HG02938 (cell line): ENCODE measurements at regions not wholly inside any gene's neighbourhood (a gene's known extent, or its start where the extent isn't known, plus 50 kb on each side); places are given as distances from the start of the nearest gene placed in this dataset.

ENCODE experiments used
- ATAC-seq: cut with Tn5 transposase; IDR thresholded peaks from one replicate; pipeline ENCODE4 v1.9.1; 2021; ENCODE audit warnings: mild to moderate bottlenecking, moderate library complexity; ENCODE audit not compliant: unreplicated experiment

DNA sequence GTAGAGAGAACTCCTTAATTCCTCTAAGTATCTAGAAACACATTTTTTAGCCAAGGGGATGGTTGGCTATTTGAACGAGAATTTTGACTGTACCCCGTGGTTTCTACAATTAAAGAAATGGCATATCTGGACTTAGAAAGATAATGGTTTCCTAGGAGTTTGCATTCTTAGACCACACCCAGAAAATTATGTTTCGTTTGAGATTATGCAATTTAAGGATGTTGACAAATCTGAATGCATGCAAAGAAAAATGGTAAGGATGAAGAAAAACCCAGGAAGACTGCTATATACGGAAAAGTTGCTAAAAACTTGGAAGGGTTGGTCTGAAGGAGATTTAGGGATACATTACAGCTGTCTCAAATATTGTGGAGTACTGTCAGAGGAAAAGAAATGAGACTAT lies 538.5 kb upstream of the WWC1 start:
- ATAC-seq, result no peak

DNA sequence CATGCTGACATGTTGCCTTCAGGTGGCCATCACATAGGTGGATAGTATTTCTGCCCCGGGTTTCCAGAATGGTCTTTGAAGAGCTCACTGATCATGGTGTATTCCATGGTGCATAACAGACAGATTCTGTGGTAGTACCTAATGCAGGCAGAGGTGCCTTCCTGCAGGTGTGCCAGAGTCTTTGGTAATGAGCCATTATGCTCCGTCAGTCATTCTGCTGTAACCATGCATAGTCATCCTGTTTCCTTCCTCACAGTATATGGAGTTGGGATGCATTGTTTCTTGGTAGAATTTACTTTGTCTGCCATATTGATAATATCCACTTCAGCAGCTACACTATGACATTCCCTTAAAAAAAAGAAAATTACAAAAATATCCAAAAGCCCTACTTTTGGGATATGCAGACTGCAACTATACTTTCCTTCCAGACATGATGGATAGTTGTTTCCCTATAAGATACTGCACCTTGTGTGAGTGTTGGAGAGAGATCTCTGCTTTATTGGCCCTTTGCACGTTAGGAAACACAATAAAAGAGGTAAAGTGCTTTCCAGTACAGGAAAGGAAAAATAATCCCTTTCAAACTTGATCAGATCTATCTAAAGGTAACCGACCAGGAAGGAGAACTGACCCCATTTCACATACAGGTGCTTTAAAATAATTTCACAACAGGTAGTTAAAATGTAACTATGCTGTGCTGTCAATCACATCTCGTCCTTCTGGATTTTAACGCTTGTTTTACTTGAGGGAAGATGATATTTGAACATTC lies 537.5 kb upstream of the WWC1 start:
- no peak for ATAC-seq

- ATAC-seq, result no peak
Observed at GRCh38 chr5:167754501-167755021, 536.9 kb upstream of the WWC1 start.

DNA sequence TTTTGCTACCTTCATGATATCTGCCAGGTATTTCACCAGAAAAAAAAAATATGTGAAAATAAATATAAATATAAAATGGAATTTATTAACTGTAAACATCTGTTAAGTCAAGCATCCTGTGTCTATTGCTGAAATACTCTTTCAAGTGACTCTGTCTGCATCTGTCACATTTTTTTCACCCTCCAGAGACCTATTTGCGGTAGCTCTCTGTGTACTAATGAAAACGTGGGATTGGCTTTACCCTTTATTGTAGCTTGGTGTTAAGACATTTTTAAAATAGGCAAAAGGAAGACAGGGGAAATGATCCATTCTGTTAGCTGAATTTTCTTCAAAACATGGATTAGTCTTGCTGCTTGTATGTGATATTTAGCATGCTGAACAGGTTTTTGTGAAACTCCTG lies 536.0 kb upstream of the WWC1 start:
- ATAC-seq, result no peak

DNA sequence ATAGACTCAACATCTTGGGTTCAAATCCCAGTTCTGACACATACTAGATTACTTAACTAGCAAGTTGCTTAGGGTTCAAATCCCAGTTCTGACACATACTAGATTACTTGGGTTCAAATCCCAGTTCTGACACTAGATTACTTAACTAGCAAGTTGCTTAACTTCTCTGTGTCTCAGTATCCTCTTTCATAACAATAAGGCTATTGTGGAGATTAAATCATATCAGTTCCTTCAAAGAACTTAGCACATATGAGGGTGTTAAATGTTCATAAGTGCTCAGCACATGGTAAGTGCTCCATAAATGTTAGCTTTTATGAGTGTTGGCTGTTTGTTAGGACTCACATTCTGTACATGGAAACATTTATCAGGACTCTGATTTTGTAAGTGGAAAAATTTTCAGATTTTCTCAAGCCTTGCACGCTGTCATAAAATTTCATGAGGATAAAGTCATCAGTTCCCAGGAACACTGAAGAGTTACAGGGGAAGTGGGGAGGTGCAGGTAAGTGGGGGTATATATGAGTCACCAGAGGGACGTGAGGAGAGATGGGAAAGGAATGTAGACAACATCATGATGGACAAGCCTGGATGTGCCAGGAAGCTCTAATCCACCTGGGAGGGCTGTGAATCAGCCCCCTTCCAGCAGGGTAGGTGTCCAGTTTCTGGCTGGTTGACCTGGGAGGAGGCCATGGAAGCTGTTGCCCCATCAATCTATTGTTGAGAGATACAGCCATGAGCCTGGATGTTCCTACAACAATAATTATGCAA lies 532.2 kb upstream of the WWC1 start:
- no peak for ATAC-seq

- no peak for ATAC-seq
Observed at GRCh38 chr5:167763772-167764171, 527.7 kb upstream of the WWC1 start.

- no peak for ATAC-seq
Observed at GRCh38 chr5:167764641-167765289, 526.7 kb upstream of the WWC1 start.

DNA sequence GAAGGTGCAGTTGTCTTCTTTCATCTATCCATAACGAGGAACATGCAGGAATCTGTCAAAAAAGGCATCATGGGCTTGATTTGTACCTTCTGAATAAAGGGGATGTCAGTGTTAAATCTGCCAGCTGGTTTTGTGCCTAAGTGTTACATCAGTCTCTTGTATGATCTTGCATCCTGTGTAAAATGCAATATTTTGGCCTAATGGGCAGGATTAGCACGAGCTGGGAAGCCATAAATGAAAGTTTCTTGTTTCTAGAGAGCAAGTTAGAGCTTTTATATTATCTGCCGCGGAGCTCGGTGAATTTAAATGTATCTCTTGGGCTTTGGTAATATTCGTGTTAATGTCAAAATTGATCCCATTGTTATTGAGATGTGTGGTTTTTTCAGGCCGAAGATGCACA lies 526.1 kb upstream of the WWC1 start:
- no peak for ATAC-seq

GRCh38 chr5:167766957-167767356 lies 524.5 kb upstream of the WWC1 start:
- ATAC-seq, result no peak

DNA sequence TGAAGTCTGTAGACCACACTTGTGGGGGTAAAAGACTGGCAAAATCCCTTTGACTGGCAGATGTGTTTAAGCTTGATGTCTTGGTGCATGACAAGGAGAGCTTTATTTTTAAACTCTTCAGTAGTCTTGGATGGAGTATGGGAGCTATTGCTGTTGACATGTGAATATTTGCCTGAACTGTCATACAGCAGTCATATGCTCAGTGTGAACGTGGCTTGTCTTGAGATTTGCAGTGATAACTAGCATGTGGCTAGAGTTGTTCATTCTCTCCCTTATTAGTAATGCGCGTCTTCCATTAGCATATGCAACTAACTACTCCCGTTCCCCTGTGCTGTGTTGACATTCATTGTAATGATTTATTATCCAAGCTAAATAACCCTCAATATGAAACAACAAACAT lies 523.6 kb upstream of the WWC1 start:
- no peak for ATAC-seq

GRCh38 chr5:167769846-167770413 lies 521.5 kb upstream of the WWC1 start:
- ATAC-seq, result no peak

GRCh38 chr5:167770461-167770860 lies 521.0 kb upstream of the WWC1 start:
- ATAC-seq, result no peak

GRCh38 chr5:167771571-167771970 lies 519.9 kb upstream of the WWC1 start:
- no peak for ATAC-seq

DNA sequence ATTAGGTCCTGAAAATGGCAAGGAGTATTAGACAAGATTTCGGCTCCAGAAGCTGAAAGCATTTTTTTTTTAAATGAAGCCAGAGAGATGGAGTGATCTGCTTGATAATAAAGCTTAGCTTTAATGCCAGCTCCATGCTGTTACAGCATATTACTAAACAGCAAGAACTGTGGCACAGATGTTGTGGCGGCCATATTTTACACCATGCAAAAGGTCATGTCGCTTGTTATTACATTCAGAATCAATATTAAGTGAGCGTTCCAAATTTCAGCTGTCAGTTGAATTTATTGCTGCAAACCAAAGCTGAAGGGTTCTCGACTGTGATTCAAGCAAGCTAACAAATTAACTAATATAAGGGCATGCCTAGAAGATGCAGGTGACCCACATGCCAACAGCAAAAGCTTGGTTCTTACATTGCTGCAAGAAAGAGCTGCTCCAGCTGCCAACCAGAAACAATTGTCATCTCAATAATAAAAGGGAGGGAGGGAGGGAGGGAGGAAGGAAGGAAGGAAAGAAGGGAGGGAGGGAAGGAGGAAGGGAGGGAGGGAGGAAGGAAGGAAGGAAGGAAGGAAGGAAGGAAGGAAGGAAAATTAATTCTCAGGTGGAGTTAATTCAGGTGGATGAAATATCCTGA lies 517.7 kb upstream of the WWC1 start:
- ATAC-seq, result no peak

DNA sequence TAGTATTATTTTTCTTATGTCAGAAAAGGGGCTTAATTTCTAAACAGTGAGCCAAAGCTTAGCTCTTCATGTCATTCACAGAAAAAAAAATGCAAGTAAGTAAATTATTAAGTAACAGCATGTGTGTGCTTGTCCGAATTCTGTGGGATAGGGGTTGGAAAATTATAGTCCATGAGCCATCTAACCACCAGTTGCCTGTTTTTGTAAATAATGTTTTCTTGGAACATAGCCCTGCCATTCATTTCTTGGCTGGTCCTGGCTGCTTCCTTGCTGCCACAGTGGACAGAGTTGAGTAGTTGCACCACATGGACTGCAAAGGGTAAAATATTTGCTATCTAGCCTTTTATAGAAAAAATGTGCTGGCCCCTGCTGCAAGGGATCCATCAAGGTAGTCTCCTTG lies 513.7 kb upstream of the WWC1 start:
- no peak for ATAC-seq

- ATAC-seq, result no peak
Observed at GRCh38 chr5:167778228-167778627, 513.2 kb upstream of the WWC1 start.

DNA sequence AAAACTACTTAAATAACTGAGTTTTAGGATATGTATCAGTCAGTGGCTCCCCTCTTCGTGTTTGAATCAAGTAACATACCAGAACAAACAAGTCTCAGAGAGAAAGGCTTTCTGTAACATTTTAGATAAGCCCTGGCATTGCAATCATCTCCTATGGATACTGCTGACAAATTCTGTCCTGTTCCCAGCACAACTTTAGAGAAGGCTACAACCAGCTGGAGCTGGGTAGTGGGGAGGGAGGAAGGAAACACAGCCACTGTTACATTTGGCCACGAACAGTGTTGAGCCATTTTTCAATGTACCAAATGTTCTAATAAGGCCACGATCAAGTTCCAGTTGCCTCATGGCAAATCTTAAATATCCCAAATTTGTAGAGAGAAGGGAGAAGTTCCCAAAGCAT lies 511.8 kb upstream of the WWC1 start:
- ATAC-seq, result no peak

- no peak for ATAC-seq
Observed at GRCh38 chr5:167780177-167780576, 511.3 kb upstream of the WWC1 start.

- no peak for ATAC-seq
Observed at GRCh38 chr5:167783145-167783817, 508.2 kb upstream of the WWC1 start.

DNA sequence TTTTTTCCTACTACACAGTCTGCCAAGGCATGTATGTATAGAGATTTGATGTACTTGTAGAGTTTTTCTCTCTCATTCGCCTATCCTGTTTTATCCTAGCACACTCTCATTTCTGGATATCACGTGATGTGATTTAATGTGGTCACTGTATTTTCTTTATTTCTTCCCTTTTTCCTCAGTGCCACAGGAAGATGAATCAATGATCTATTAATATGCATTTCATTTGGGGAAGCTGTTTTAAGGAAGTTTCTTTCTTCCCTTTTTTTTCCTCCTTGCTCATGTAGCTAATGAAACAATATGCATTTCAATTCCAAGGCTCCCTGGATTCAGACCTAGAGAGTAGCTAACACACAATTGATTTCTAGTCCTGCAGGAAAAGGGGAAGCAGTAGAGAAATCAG lies 506.3 kb upstream of the WWC1 start:
- ATAC-seq, result no peak
